Peyer's patch (tissue), 4 donors: ENCODE measurements at regions not wholly inside any gene's neighbourhood (a gene's known extent, or its start where the extent isn't known, plus 50 kb on each side); places are given as distances from the start of the nearest gene placed in this dataset.

Source experiments
- POLR2A ChIP-seq, 2 donors: fragments of 450-650 bp; IDR thresholded peaks; one replicate each; pipeline ENCODE4 v1.5.1; 2017; ENCODE audit warnings: antibody characterized with exemption in 2 of 2, mild to moderate bottlenecking in 2 of 2, moderate library complexity in 2 of 2
- TF ChIP-seq, protein P1 (sequence below), 6 experiments: fragments of 450-650 bp in 4 of 6; fragments of 200-600 bp in 2 of 6; sonication (generic) in 1 of 6; IDR thresholded peaks; one replicate each; pipeline ENCODE4 v1.5.1; 2017 to 2019; ENCODE audit warnings: antibody characterized with exemption in 6 of 6, mild to moderate bottlenecking in 3 of 6, moderate library complexity in 1 of 6

DNA sequence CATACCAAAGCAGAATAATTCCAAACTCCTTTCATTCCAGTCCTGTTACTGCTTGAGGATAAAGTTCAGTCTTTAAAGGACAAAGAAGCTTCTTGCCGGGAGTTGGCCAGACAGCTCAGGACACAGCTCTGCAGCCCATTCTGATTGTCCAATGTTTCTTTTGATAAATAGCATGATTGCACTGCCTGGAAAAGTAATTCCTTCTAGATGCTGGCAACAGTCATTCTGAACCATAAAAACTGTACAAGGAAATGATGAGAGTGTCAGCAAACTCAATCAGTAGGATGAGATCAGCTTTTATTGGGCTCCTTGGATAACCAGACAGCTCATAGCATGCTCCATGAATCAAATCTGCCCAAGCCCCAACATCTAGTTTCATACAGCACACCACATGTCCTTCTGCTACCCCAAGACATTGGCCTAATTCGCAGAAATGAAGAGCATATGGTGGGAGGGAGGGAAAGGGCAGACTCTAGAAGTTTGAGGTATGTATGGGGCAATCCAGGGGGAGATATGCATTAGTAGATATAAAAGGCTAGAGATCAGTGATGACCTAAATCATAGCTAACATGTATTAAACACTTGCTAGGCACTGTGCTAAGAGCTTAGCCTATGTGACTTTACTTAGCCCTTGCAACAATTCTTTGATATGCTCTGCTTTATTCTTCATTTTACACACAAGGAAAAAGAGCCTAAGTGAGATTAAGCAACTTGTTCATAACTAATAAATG is 219.9 kb upstream of the NREP start:
- TF ChIP-seq, protein P1, sequence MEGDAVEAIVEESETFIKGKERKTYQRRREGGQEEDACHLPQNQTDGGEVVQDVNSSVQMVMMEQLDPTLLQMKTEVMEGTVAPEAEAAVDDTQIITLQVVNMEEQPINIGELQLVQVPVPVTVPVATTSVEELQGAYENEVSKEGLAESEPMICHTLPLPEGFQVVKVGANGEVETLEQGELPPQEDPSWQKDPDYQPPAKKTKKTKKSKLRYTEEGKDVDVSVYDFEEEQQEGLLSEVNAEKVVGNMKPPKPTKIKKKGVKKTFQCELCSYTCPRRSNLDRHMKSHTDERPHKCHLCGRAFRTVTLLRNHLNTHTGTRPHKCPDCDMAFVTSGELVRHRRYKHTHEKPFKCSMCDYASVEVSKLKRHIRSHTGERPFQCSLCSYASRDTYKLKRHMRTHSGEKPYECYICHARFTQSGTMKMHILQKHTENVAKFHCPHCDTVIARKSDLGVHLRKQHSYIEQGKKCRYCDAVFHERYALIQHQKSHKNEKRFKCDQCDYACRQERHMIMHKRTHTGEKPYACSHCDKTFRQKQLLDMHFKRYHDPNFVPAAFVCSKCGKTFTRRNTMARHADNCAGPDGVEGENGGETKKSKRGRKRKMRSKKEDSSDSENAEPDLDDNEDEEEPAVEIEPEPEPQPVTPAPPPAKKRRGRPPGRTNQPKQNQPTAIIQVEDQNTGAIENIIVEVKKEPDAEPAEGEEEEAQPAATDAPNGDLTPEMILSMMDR (IDR thresholded peaks at IDR 0.05): no peak
- TF ChIP-seq POLR2A (IDR thresholded peaks at IDR 0.05): no peak
